ENCODE measurements at regions not wholly inside any gene's neighbourhood (a gene's known extent, or its start where the extent isn't known, plus 50 kb on each side); places are given as distances from the start of the nearest gene placed in this dataset.

- DNase-seq (ENCODE audit: low read depth, low spot score), result no peak
- ChIA-PET POLR2A (no interaction called here), CTCF (no interaction called here)
- TF ChIP-seq, protein P1, sequence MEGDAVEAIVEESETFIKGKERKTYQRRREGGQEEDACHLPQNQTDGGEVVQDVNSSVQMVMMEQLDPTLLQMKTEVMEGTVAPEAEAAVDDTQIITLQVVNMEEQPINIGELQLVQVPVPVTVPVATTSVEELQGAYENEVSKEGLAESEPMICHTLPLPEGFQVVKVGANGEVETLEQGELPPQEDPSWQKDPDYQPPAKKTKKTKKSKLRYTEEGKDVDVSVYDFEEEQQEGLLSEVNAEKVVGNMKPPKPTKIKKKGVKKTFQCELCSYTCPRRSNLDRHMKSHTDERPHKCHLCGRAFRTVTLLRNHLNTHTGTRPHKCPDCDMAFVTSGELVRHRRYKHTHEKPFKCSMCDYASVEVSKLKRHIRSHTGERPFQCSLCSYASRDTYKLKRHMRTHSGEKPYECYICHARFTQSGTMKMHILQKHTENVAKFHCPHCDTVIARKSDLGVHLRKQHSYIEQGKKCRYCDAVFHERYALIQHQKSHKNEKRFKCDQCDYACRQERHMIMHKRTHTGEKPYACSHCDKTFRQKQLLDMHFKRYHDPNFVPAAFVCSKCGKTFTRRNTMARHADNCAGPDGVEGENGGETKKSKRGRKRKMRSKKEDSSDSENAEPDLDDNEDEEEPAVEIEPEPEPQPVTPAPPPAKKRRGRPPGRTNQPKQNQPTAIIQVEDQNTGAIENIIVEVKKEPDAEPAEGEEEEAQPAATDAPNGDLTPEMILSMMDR (IDR thresholded peaks at IDR 0.05; ENCODE audit: insufficient read depth, low read length, missing control alignments), result no peak
- H3K4me3 ChIP-seq (ENCODE audit: low read depth, low read length), result no peak overlapping the region
Measured at GRCh38 chr1:34640654-34641401, 114.0 kb upstream of the GJB5 start.

GRCh38 chr1:34642679-34643078 lies 112.2 kb upstream of the GJB5 start:
- no peak for DNase-seq (ENCODE audit: low read depth, low spot score)
- POLR2A ChIA-PET, result no interaction called here
- TF ChIP-seq, protein P1 (IDR thresholded peaks at IDR 0.05; ENCODE audit: insufficient read depth, low read length, missing control alignments), result no peak
- no peak overlapping the region for H3K4me3 ChIP-seq (ENCODE audit: low read depth, low read length)
- CTCF ChIA-PET, result no interaction called here

DNA sequence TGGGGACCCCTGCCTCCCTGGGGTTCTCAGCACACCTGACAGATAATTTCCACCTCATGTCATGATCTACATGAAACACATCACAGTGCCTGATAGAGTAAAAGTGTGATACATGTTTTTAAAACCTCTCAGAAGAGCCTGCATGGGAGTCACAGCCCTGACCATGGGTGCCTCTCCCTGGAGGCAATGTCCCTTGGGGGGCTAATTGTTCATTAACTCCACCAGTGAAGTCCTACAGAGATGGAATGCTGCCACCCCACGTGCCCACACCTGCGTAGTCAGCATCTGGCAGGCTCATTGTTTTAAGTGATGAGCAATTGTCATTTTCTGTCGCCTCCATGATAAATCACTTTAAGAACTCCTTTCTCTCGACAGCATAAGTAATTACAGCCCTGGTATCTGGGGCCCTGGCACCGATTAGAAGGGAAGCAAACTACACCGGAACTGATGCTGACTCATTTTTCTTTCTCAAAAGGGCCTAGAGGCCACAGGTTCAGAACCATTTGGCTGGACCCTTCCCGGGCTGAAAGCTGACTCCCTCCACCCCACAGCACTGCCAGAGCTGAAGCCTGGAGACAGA lies 109.6 kb upstream of the GJB5 start:
- CTCF ChIA-PET, result interaction anchor here (0.6 kb wide), 2 partner anchors 49 to 204 kb away, joined by 4 read pairs; no protein-coding TSS in a partner anchor
- no peak overlapping the region for H3K4me3 ChIP-seq (ENCODE audit: low read depth, low read length)
- POLR2A ChIA-PET, result no interaction called here
- TF ChIP-seq, protein P1 (IDR thresholded peaks at IDR 0.05; ENCODE audit: insufficient read depth, low read length, missing control alignments), result no peak
- no peak for DNase-seq (ENCODE audit: low read depth, low spot score)

DNA sequence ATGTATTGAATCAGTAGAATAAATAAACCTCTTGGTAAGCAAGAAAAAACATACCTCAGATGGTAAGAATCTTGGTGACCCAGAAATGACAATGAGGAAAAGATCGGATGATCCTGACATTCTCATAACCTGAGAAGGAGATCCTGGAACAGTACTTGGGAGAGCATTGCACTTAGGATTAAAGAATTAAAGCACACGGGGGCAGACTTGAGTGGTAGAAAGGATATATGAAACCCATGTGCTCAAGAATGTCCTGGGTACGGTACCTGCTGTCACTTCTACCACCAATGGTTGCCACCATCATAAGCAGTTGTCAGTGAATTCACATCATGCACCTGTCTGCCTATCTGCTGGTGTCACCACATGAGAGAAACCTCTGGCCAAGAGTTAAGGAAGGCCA lies 108.9 kb upstream of the GJB5 start:
- no peak for DNase-seq (ENCODE audit: low read depth, low spot score)
- CTCF ChIA-PET, result interaction anchor here (0.6 kb wide), 1 partner anchor 50 kb away, joined by 4 read pairs; no protein-coding TSS in a partner anchor
- POLR2A ChIA-PET, result no interaction called here
- no peak overlapping the region for H3K4me3 ChIP-seq (ENCODE audit: low read depth, low read length)
- TF ChIP-seq, protein P1 (IDR thresholded peaks at IDR 0.05; ENCODE audit: insufficient read depth, low read length, missing control alignments), result no peak

- TF ChIP-seq, protein P1 (IDR thresholded peaks at IDR 0.05; ENCODE audit: insufficient read depth, low read length, missing control alignments), result no peak
- CTCF ChIA-PET, result interaction anchor here (0.9 to 1.0 kb wide), 2 partner anchors 33 to 185 kb away, joined by 3 to 4 read pairs; no protein-coding TSS in a partner anchor
- no peak overlapping the region for H3K4me3 ChIP-seq (ENCODE audit: low read depth, low read length)
- POLR2A ChIA-PET, result no interaction called here
- DNase-seq (ENCODE audit: low read depth, low spot score), result no peak
Measured at GRCh38 chr1:34648501-34648900, 106.3 kb upstream of the GJB5 start.

DNA sequence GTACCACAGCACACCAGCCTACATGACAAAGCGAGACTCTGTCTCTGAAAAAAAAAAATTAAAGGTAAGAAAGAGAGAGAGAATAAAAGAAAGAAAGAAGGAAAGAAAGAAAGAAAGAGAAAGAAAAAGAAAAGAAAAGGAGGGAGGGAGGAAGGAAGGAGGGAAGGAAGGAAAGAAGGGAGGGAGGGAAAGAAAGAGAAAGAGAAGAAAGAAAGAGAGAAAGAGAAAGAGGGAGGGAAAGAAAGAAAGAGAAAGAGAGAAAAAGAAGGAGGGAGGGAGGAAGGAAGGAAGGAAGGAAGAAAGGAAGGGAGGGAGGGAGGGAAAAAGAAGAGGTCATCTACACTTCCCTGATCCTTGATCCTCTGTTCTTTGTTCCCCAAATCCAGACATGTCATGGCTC lies 104.8 kb upstream of the GJB5 start:
- DNase-seq (ENCODE audit: low read depth, low spot score), result no peak
- H3K4me3 ChIP-seq (ENCODE audit: low read depth, low read length), result no peak overlapping the region
- ChIA-PET POLR2A (no interaction called here), CTCF (no interaction called here)
- TF ChIP-seq, protein P1 (IDR thresholded peaks at IDR 0.05; ENCODE audit: insufficient read depth, low read length, missing control alignments), result no peak
